HCT116 (cell line): ENCODE measurements at regions not wholly inside any gene's neighbourhood (a gene's known extent, or its start where the extent isn't known, plus 50 kb on each side); places are given as distances from the start of the nearest gene placed in this dataset.

ENCODE experiments used
- ATAC-seq: fragments of 200-7000 bp; cut with Tn5 transposase; 2 replicates; pipeline ENCODE4 v1.9.1; 2020; ENCODE audit warnings: mild to moderate bottlenecking, moderate library complexity
- BruUV-seq: library from RNA; stranded (reverse); fragments of 400-500 nt; replicated peaks from 2 replicates; lab custom pipeline; 2021; lab: Mats Ljungman, UMichigan
- CTCF ChIA-PET: fragments of 300-600 bp; sonication (Branson Sonifier 250); formaldehyde crosslinking; loops from one replicate; lab custom pipeline; 2021; ENCODE audit warnings: antibody characterized with exemption; lab: Charles Lee
- POLR2A ChIA-PET: fragments of 300-600, 350-600 bp; sonication (Branson Sonifier 250); formaldehyde crosslinking; loops from one replicate; lab custom pipeline; 2021; ENCODE audit warnings: antibody characterized with exemption; lab: Charles Lee
- RAD21 ChIA-PET, 2 experiments: fragments of 300-600 bp; sonication (Branson Sonifier 250); formaldehyde crosslinking; loops; one replicate each; lab custom pipeline; 2023; ENCODE audit warnings: low total read pairs in 2 of 2; ENCODE audit not compliant: uncharacterized antibody in 2 of 2, unreplicated experiment in 2 of 2, low non-redundant PET in 1 of 2; lab: Charles Lee
- DNase-seq: peaks from one replicate; pipeline ENCODE4 v3.0.0-alpha.2; 2010; ENCODE audit warnings: low read depth, low spot score
- H2AFZ ChIP-seq: fragments of 200-600 bp; shearing (Covaris generic), sonication (generic); 2 replicates; pipeline ENCODE4 v1.6.1; 2017; ENCODE audit warnings: low read depth, mixed run types, mixed read lengths, antibody characterized with exemption, low read length; ENCODE audit not compliant: poor library complexity, severe bottlenecking
- H3K27ac ChIP-seq: 2 replicates; pipeline ENCODE4 v1.5.1; 2012; ENCODE audit warnings: low read depth, low read length
- H3K27me3 ChIP-seq: fragments of 200-600 bp; sonication (generic); 2 replicates; pipeline ENCODE4 v1.6.1; 2016; ENCODE audit warnings: mixed run types, low read length, mixed read lengths; ENCODE audit not compliant: insufficient read depth
- H3K36me3 ChIP-seq, 2 experiments: fragments of 200-500 bp in 1 of 2; fragments of 200-600 bp in 1 of 2; sonication (Bioruptor generic) in 1 of 2; sonication (generic) in 1 of 2; 2 replicates each; pipeline versions ENCODE4 v1.5.1 to v1.6.1; 2014 to 2016; ENCODE audit warnings: low read length in 2 of 2, inconsistent platforms in 1 of 2, mixed read lengths in 1 of 2, mixed run types in 1 of 2; ENCODE audit not compliant: insufficient read depth in 2 of 2, control insufficient read depth in 1 of 2
- H3K4me1 ChIP-seq, 2 experiments: fragments of 200-600 bp in 1 of 2; sonication (generic) in 1 of 2; 2 replicates each; pipeline versions ENCODE4 v1.5.1 to v1.6.1; 2012 to 2017; ENCODE audit warnings: low read length in 2 of 2, inconsistent platforms in 1 of 2, mild to moderate bottlenecking in 1 of 2, mixed read lengths in 1 of 2, mixed run types in 1 of 2, moderate library complexity in 1 of 2; ENCODE audit not compliant: insufficient read depth in 2 of 2, control insufficient read depth in 1 of 2
- H3K4me2 ChIP-seq: fragments of 200-600 bp; sonication (generic); 2 replicates; pipeline ENCODE4 v1.6.1; 2017; ENCODE audit warnings: mixed run types, low read length, mixed read lengths
- H3K4me3 ChIP-seq, 2 experiments: fragments of 200-600 bp in 1 of 2; sonication (generic) in 1 of 2; replicated peaks in 1 of 2; 2 replicates each; pipeline ENCODE4 v1.5.1; 2011 to 2016; ENCODE audit warnings: low read length in 2 of 2, control low read depth in 1 of 2, low read depth in 1 of 2, mild to moderate bottlenecking in 1 of 2, mixed read lengths in 1 of 2, mixed run types in 1 of 2
- H3K79me2 ChIP-seq: fragments of 200-600 bp; sonication (generic); 2 replicates; pipeline ENCODE4 v1.6.1; 2017; ENCODE audit warnings: mild to moderate bottlenecking, mixed run types, low read length, moderate library complexity, mixed read lengths; ENCODE audit not compliant: insufficient read depth
- H3K9ac ChIP-seq: fragments of 200-600 bp; sonication (generic); 2 replicates; pipeline ENCODE4 v1.6.1; 2016; ENCODE audit warnings: low read length, mixed read lengths
- H3K9me2 ChIP-seq: fragments of 200-600 bp; sonication (generic), shearing (Covaris generic); 2 replicates; pipeline ENCODE4 v1.6.1; 2017; ENCODE audit warnings: mixed run types, mild to moderate bottlenecking, moderate library complexity; ENCODE audit not compliant: insufficient read depth
- H3K9me3 ChIP-seq, 2 experiments: fragments of 200-500 bp in 1 of 2; fragments of 200-600 bp in 1 of 2; sonication (Bioruptor generic) in 1 of 2; sonication (generic) in 1 of 2; 2 replicates each; pipeline ENCODE4 v1.6.1; 2014 to 2017; ENCODE audit warnings: low read length in 2 of 2, mixed read lengths in 2 of 2, inconsistent platforms in 1 of 2, low read depth in 1 of 2, mild to moderate bottlenecking in 1 of 2, mixed run types in 1 of 2, moderate library complexity in 1 of 2; ENCODE audit not compliant: control insufficient read depth in 1 of 2, insufficient read depth in 1 of 2
- H4K20me1 ChIP-seq: fragments of 200-600 bp; sonication (generic), shearing (Covaris generic); 2 replicates; pipeline ENCODE4 v1.6.1; 2017; ENCODE audit warnings: mixed run types, mild to moderate bottlenecking, moderate library complexity; ENCODE audit not compliant: insufficient read depth
- ELF1 ChIP-seq: IDR thresholded peaks from 2 replicates; pipeline ENCODE4 v1.6.1; 2012; ENCODE audit warnings: low read depth, borderline replicate concordance
- EZH2phosphoT487 ChIP-seq: fragments of 200-600 bp; IDR thresholded peaks from 2 replicates; pipeline ENCODE4 v1.6.1; 2018; ENCODE audit warnings: antibody characterized with exemption, borderline replicate concordance
- POLR2A ChIP-seq: IDR thresholded peaks from 2 replicates; pipeline ENCODE4 v1.7.0; 2011; ENCODE audit warnings: borderline replicate concordance; ENCODE audit not compliant: insufficient read depth, insufficient read length; ENCODE audit errors: extremely low read depth
- SIN3A ChIP-seq: IDR thresholded peaks from 2 replicates; pipeline ENCODE4 v1.6.1; 2012; ENCODE audit warnings: low read depth
- SP1 ChIP-seq: IDR thresholded peaks from 2 replicates; pipeline ENCODE4 v1.6.1; 2012; ENCODE audit warnings: low read depth
- TCF7L2 ChIP-seq: IDR thresholded peaks from 2 replicates; pipeline ENCODE4 v1.7.0; 2011; ENCODE audit warnings: borderline replicate concordance, inconsistent platforms; ENCODE audit not compliant: insufficient read depth, insufficient read length; ENCODE audit errors: extremely low read depth
- YY1 ChIP-seq: IDR thresholded peaks from 2 replicates; pipeline ENCODE4 v1.6.1; 2011; ENCODE audit warnings: low read length, low read depth, moderate library complexity, mild to moderate bottlenecking; ENCODE audit not compliant: insufficient replicate concordance; ENCODE audit errors: extremely low read depth
- ZBTB33 ChIP-seq: IDR thresholded peaks from 2 replicates; pipeline ENCODE4 v1.6.1; 2011; ENCODE audit warnings: mild to moderate bottlenecking, low read length, moderate library complexity; ENCODE audit not compliant: insufficient replicate concordance; ENCODE audit errors: extremely low read depth
- intact Hi-C: fragments of 100-400 bp; cut with micrococcal nuclease; formaldehyde crosslinking; loops from 2 replicates; pipeline ENCODE4 v1.10.0; 2022
- TF ChIP-seq, protein P1 (sequence below): IDR thresholded peaks from 2 replicates; pipeline ENCODE4 v1.6.1; 2012
- TF ChIP-seq, protein P2 (sequence below), 3 experiments: fragments of 200-600 bp in 1 of 3; sonication (generic) in 1 of 3; IDR thresholded peaks in 2 of 3; conservative IDR thresholded peaks in 1 of 3; 2 replicates each; pipeline ENCODE4 v1.5.1; 2012 to 2017; ENCODE audit warnings: low read depth in 2 of 3, low read length in 2 of 3, antibody characterized with exemption in 1 of 3, borderline replicate concordance in 1 of 3, control low read depth in 1 of 3, mild to moderate bottlenecking in 1 of 3, mixed read lengths in 1 of 3, mixed run types in 1 of 3, moderate library complexity in 1 of 3; ENCODE audit not compliant: insufficient read depth in 1 of 3

- no peak overlapping the region for H3K27ac ChIP-seq
- H3K79me2 ChIP-seq, result no peaks in the 10 kb centered on the region
- no peaks in the 10 kb centered on the region for H3K36me3 ChIP-seq
- H3K9ac ChIP-seq, result no peak overlapping the region
- no TSS peak for BruUV-seq
- ATAC-seq (no peak), DNase-seq (no peak)
- no peaks in the 10 kb centered on the region for H3K4me1 ChIP-seq
- TF ChIP-seq TCF7L2, result no peak
- no peak for TF ChIP-seq SIN3A
- TF ChIP-seq EZH2phosphoT487, result no peak
- TF ChIP-seq YY1, result no peak
- TF ChIP-seq, protein P1, sequence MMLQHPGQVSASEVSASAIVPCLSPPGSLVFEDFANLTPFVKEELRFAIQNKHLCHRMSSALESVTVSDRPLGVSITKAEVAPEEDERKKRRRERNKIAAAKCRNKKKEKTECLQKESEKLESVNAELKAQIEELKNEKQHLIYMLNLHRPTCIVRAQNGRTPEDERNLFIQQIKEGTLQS, result no peak
- no peak for TF ChIP-seq POLR2A
- TF ChIP-seq SP1, result no peak
- TF ChIP-seq, protein P2, sequence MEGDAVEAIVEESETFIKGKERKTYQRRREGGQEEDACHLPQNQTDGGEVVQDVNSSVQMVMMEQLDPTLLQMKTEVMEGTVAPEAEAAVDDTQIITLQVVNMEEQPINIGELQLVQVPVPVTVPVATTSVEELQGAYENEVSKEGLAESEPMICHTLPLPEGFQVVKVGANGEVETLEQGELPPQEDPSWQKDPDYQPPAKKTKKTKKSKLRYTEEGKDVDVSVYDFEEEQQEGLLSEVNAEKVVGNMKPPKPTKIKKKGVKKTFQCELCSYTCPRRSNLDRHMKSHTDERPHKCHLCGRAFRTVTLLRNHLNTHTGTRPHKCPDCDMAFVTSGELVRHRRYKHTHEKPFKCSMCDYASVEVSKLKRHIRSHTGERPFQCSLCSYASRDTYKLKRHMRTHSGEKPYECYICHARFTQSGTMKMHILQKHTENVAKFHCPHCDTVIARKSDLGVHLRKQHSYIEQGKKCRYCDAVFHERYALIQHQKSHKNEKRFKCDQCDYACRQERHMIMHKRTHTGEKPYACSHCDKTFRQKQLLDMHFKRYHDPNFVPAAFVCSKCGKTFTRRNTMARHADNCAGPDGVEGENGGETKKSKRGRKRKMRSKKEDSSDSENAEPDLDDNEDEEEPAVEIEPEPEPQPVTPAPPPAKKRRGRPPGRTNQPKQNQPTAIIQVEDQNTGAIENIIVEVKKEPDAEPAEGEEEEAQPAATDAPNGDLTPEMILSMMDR (IDR thresholded peaks at IDR 0.05 in 2 of 3, conservative IDR thresholded peaks at IDR 0.05 in 1 of 3; ENCODE audit: borderline replicate concordance in 1 of 3, insufficient read depth in 1 of 3, low read depth in 2 of 3, low read length in 2 of 3), result no peak
- TF ChIP-seq ZBTB33, result no peak
- TF ChIP-seq ELF1, result no peak
- TF ChIP-seq, all 23 proteins: peak for 0
- RAD21 ChIA-PET, result no interaction called here
- POLR2A ChIA-PET, result no interaction called here
- no peaks in the 10 kb centered on the region for H3K27me3 ChIP-seq
- intact Hi-C loops, result no loop called here
- H3K4me2 ChIP-seq, result no peak overlapping the region
- H2AFZ ChIP-seq, result no peak overlapping the region
- no peaks in the 10 kb centered on the region for H4K20me1 ChIP-seq
- H3K9me3 ChIP-seq, result no peaks in the 10 kb centered on the region
- H3K4me3 ChIP-seq, result no peak overlapping the region
- CTCF ChIA-PET, result no interaction called here
- no peaks in the 10 kb centered on the region for H3K9me2 ChIP-seq
These were observed 60.2 kb upstream of the NT5C1B start for GRCh38 chr2:18649502-18650135.
